D721Med (cell line): ENCODE measurements at regions not wholly inside any gene's neighbourhood (a gene's known extent, or its start where the extent isn't known, plus 50 kb on each side); places are given as distances from the start of the nearest gene placed in this dataset.

Experiments
- DNase-seq: peaks from one replicate; pipeline ENCODE4 v3.0.0; 2011; ENCODE audit warnings: low spot score; ENCODE audit not compliant: insufficient read length
- FAIRE-seq: peaks from 2 replicates; lab custom pipeline; 2011; peaks lifted over from hg19 to GRCh38; lab: Jason Lieb, UNC
- CTCF ChIP-seq: IDR thresholded peaks from 2 replicates; pipeline ENCODE4 v1.5.1; 2012; ENCODE audit warnings: mild to moderate bottlenecking, control low read depth; ENCODE audit not compliant: insufficient read depth; ENCODE audit errors: missing control alignments

GRCh38 chr1:94619731-94620130, 78.2 kb upstream of the F3 start:
- no peak for DNase-seq
- TF ChIP-seq CTCF = no peak
- FAIRE-seq = no peak

GRCh38 chr1:94617957-94618739, 76.6 kb upstream of the F3 start:
- no peak for DNase-seq
- FAIRE-seq = no peak
- TF ChIP-seq CTCF = no peak

DNA sequence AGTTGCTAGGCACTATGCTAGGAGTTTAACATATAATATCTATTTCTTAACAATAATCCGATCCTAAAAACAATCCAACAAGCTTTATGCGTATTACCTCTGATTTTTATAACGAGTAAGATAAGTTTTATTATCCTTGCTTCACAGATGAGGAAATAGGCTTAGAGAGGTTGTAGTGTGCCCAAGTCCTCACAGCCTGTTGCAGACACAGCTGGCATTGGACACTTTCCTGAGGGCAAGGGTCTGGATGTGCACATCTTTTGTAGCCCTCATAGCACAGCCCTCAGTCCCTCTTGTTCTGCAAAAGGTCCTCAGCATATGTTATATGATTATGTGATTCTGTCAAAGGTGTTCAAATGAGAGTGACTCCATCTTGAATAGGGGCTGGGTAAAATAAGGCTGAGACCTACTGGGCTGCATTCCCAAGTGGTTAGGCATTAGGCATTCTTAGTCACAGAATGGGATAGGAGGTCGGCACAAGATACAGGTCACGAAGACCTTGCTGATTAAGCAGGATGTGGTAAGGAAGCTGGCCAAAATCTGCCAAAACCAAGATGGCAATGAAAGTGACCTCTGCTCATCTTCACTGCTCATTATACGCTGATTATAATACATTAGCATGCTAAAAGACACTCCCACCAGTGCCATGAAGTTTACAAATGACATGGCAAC, 75.7 kb upstream of the F3 start:
- TF ChIP-seq CTCF = no peak

DNA sequence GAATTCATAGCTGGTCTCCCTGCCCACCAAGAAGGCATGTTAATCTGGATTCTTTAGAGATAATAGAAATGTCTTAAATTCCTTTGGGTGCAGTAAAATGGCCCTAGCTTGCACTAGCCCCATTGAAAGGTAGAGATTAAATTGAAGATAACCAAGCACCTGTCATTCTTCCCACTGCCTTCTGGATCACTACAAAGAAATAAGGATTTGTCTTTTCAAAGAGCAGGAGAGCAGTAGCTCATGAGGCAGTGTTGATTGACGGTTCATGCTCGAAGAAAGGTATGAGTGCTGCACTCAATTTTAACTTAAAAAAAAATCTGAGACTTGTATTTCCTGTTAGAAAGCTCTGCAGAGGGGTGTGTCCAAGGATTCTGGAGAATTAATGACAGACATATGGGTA, 74.9 kb upstream of the F3 start:
- no peak for TF ChIP-seq CTCF
- DNase-seq = no peak
- no peak for FAIRE-seq

More for the DNA sequence above, 75.7 kb upstream of the F3 start:
- DNase-seq (no peak), FAIRE-seq (no peak)

DNA sequence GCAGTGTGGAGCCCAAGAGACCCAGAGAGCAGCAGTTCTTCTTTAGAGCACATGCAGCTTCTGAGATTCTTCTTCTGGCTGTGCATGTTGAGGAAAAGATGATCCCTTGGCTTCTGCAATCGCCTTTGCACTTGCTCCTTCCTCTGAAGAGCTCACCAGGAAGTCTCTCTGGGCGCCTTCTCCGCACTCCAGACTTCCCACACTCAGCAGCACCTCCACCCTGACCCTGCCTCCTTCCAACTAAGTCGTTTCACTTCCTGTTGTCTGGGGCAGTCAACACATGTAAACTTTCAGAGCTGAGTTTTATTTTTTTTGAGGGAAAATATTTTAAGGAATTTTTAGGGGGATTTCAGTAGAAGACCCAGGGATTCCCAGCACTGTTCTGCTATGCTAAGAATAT, 73.4 kb upstream of the F3 start:
- no peak for TF ChIP-seq CTCF
- DNase-seq (no peak), FAIRE-seq (no peak)

DNA sequence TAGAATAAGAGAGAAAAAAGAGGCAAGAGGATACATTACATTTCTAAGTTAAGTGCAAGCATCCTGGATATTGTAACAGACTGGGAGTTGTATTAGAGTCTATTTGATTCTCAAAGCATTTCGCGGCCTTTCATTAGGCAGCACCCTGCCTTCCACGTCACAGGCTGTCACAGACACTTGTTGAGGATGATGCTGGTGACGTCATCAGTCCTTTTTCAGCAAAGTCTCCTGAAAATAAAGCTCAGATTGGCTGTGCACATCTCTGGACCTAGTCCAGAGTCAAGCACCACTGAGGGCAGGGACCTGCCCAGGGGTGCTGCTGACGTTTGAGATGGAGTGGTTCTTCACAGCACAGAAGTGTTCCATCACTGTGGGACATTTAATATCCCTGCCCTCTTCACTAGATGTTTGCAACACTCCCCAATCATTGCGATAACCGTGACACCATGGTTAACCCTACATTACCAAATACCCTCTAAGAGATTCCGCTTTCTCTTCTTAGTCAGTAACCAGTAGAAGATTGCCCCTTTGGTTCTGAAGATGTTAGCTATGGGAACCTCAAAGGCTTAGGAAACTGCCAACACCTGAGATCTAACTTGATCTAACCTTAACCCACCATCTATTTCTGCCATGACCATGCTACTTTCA, 72.7 kb upstream of the F3 start:
- FAIRE-seq (no peak), DNase-seq (no peak)
- no peak for TF ChIP-seq CTCF
